SK-N-SH (cell line): ENCODE measurements at regions not wholly inside any gene's neighbourhood (a gene's known extent, or its start where the extent isn't known, plus 50 kb on each side); places are given as distances from the start of the nearest gene placed in this dataset.

Experiments used
- CTCF ChIA-PET: fragments of 300-600, 350-600 bp; formaldehyde crosslinking; extraction: SDS; loops from one replicate; lab custom pipeline; 2021; lab: Yijun Ruan, JAX
- POLR2A ChIA-PET: fragments of 350-600 bp; sonication (Branson Sonifier 250); formaldehyde crosslinking; extraction: SDS; loops from one replicate; lab custom pipeline; 2020; ENCODE audit warnings: antibody characterized with exemption, inconsistent platforms; lab: Yijun Ruan, JAX
- DNase-seq: peaks from one replicate; pipeline ENCODE4 v3.0.0; 2012
- H2AFZ ChIP-seq: fragments of 200-600 bp; sonication (generic); 2 replicates; pipeline ENCODE4 v1.8.1; 2016; ENCODE audit warnings: antibody characterized with exemption, mild to moderate bottlenecking, low read depth
- H3F3A ChIP-seq: fragments of 200-600 bp; sonication (generic); replicated peaks from 2 replicates; pipeline ENCODE3; 2016; ENCODE audit warnings: antibody characterized with exemption, mild to moderate bottlenecking; ENCODE audit not compliant: insufficient read depth
- H3K27ac ChIP-seq, 2 experiments: fragments of 200-500 bp in 1 of 2; fragments of 200-600 bp in 1 of 2; sonication (Bioruptor generic) in 1 of 2; sonication (generic), shearing (Covaris generic) in 1 of 2; 2 replicates each; pipeline versions ENCODE4 v1.5.1 to v1.6.1; 2014 to 2016; ENCODE audit warnings: low read depth in 2 of 2, inconsistent platforms in 1 of 2, low read length in 1 of 2, mild to moderate bottlenecking in 1 of 2, mixed read lengths in 1 of 2
- H3K27me3 ChIP-seq: fragments of 200-600 bp; sonication (generic), shearing (Covaris generic); 2 replicates; pipeline ENCODE4 v1.6.1; 2016; ENCODE audit warnings: mixed run types; ENCODE audit not compliant: insufficient read depth
- H3K36me3 ChIP-seq, 2 experiments: fragments of 200-500 bp in 1 of 2; fragments of 200-600 bp in 1 of 2; sonication (Bioruptor generic) in 1 of 2; sonication (generic) in 1 of 2; replicated peaks in 1 of 2; 2 replicates each; pipeline versions ENCODE3 to v1.5.1; 2014 to 2016; ENCODE audit warnings: low read length in 1 of 2, mild to moderate bottlenecking in 1 of 2; ENCODE audit not compliant: insufficient read depth in 2 of 2, control insufficient read depth in 1 of 2
- H3K4me1 ChIP-seq, 2 experiments: fragments of 200-500 bp in 1 of 2; fragments of 200-600 bp in 1 of 2; sonication (Bioruptor generic) in 1 of 2; sonication (generic), shearing (Covaris generic) in 1 of 2; 2 replicates each; pipeline versions ENCODE4 v1.5.1 to v1.6.1; 2014 to 2016; ENCODE audit warnings: low read depth in 1 of 2, low read length in 1 of 2, mixed run types in 1 of 2; ENCODE audit not compliant: insufficient read depth in 2 of 2, control insufficient read depth in 1 of 2
- H3K4me2 ChIP-seq: fragments of 200-600 bp; sonication (generic), shearing (Covaris generic); 2 replicates; pipeline ENCODE4 v1.6.1; 2017; ENCODE audit warnings: mixed run types
- H3K4me3 ChIP-seq, 2 experiments: fragments of 200-500 bp in 1 of 2; fragments of 200-600 bp in 1 of 2; sonication (Bioruptor generic) in 1 of 2; sonication (generic), shearing (Covaris generic) in 1 of 2; 2 replicates each; pipeline versions ENCODE4 v1.5.1 to v1.8.1; 2014 to 2016; ENCODE audit warnings: low read depth in 2 of 2, inconsistent platforms in 1 of 2, low read length in 1 of 2, mild to moderate bottlenecking in 1 of 2, mixed read lengths in 1 of 2, moderate library complexity in 1 of 2
- H3K79me2 ChIP-seq: fragments of 200-600 bp; sonication (generic); 2 replicates; pipeline ENCODE4 v1.8.1; 2017; ENCODE audit warnings: mild to moderate bottlenecking; ENCODE audit not compliant: insufficient read depth
- H3K9ac ChIP-seq: fragments of 200-600 bp; sonication (generic); 2 replicates; pipeline ENCODE4 v1.6.1; 2017; ENCODE audit warnings: mixed run types
- H3K9me2 ChIP-seq: fragments of 200-600 bp; sonication (generic); 2 replicates; pipeline ENCODE4 v1.6.1; 2017; ENCODE audit warnings: mixed run types
- H3K9me3 ChIP-seq: fragments of 200-600 bp; sonication (generic); 2 replicates; pipeline ENCODE4 v1.6.1; 2017; ENCODE audit warnings: mixed run types, mild to moderate bottlenecking, moderate library complexity
- H4K20me1 ChIP-seq: fragments of 200-600 bp; sonication (generic); 2 replicates; pipeline ENCODE4 v1.6.1; 2017; ENCODE audit warnings: mild to moderate bottlenecking, mixed run types; ENCODE audit not compliant: insufficient read depth
- CHD2 ChIP-seq: fragments of 150-350 bp; IDR thresholded peaks from 2 replicates; pipeline ENCODE4 v1.6.1; 2018; ENCODE audit warnings: low read length; ENCODE audit not compliant: partially characterized antibody
- EP300 ChIP-seq, 2 experiments: IDR thresholded peaks; 2 replicates each; pipeline versions ENCODE4 v1.4.0 to v1.6.1; 2012; ENCODE audit warnings: borderline replicate concordance in 1 of 2, low read depth in 1 of 2, low read length in 1 of 2
- EZH2phosphoT487 ChIP-seq: fragments of 200-600 bp; sonication (generic); IDR thresholded peaks from 2 replicates; pipeline ENCODE4 v1.6.1; 2017; ENCODE audit warnings: low read depth, mixed run types, mild to moderate bottlenecking, antibody characterized with exemption, moderate library complexity, borderline replicate concordance
- NRF1 ChIP-seq: IDR thresholded peaks from 2 replicates; pipeline ENCODE4 v1.6.1; 2012; ENCODE audit warnings: low read depth, mild to moderate bottlenecking, low read length
- POLR2AphosphoS5 ChIP-seq: IDR thresholded peaks from 2 replicates; pipeline ENCODE4 v1.6.1; 2012; ENCODE audit warnings: low read depth, low read length
- SMC3 ChIP-seq: IDR thresholded peaks from 2 replicates; pipeline ENCODE4 v1.6.1; 2012; ENCODE audit warnings: low read depth, low read length, improper control_type of control experiment
- TAF1 ChIP-seq: IDR thresholded peaks from 2 replicates; pipeline ENCODE4 v1.6.1; 2012; ENCODE audit warnings: low read depth, mild to moderate bottlenecking, low read length, moderate library complexity, borderline replicate concordance
- USF1 ChIP-seq: IDR thresholded peaks from 2 replicates; pipeline ENCODE4 v1.4.0; 2012; ENCODE audit warnings: low read depth, borderline replicate concordance
- WGBS: methylation state at CpG from one replicate; pipeline ENCODE4 v1.1.6; 2017; ENCODE audit warnings: low lambda C conversion rate; 5-methylcytosine and 5-hydroxymethylcytosine counted together
- TF ChIP-seq, protein P1 (sequence below): IDR thresholded peaks from 2 replicates; pipeline ENCODE4 v1.4.0; 2012; ENCODE audit warnings: low read depth, borderline replicate concordance
- TF ChIP-seq, protein P2 (sequence below): IDR thresholded peaks from 2 replicates; pipeline ENCODE4 v1.4.0; 2012; ENCODE audit warnings: low read depth
- TF ChIP-seq, protein P3 (sequence below): IDR thresholded peaks from 2 replicates; pipeline ENCODE4; 2012
- TF ChIP-seq, protein P4 (sequence below): fragments of 150-350 bp; IDR thresholded peaks from 2 replicates; pipeline ENCODE4 v1.6.1; 2017; ENCODE audit warnings: antibody characterized with exemption, low read length, low read depth, borderline replicate concordance

DNA sequence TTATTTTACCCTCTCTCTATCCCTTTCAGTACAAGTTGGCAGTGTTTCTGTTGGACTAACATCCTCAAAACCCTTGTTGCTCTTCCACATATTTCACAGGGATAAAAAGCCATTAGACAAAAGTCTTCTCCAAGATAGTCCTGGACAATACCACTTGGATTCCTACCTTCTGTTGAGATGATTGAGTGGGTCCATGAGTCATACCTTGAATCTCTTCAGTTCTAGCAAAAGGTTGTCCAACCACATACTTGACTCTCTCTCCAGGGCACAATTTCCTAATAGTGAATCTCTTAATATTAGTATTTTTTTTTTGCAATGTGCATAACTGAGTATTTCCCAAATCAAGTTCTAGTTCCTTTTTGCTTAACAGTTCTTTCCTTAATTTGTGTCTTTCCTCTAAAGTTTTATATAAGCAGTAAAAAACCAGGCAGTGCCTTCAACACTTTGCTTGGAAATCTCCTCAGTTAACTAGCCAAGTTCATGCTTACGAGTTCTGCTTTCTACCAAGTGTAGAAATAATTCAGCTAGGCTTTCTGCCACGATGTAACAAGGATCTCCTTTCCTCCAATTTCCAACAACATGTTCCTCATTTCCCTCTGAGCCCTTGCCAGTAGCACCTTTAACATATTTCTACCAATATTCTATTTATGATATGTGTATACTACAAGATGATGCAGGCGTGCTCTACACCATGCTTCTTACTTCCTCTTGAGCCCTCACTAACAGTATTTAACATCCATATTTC lies 68.3 kb upstream of the NEO1 start:
- Histone ChIP-seq H3F3A (no peaks in the 10 kb centered on the region), H2AFZ (no peak overlapping the region), H3K9me3 (no peaks in the 10 kb centered on the region), H3K79me2 (no peaks in the 10 kb centered on the region), H3K4me3 (no peak overlapping the region), H4K20me1 (no peaks in the 10 kb centered on the region), H3K4me1 (0 out of 4 replicates have a peak, but pooled peaks cover 0 to 3% of the 10 kb centered on the region in 2 experiments), H3K27me3 (no peaks in the 10 kb centered on the region), H3K27ac (no peak overlapping the region), H3K9ac (no peak overlapping the region), H3K4me2 (no peak overlapping the region), H3K9me2 (0 out of 2 replicates have a peak, but pooled peaks cover 2% of the 10 kb centered on the region), H3K36me3 (no peaks in the 10 kb centered on the region)
- 14% methylated on average over 3 of the region's 3 CpGs for WGBS
- no peak for DNase-seq
- TF ChIP-seq NRF1 (no peak), SMC3 (no peak), EP300 (IDR thresholded peaks at IDR 0.05; ENCODE audit: borderline replicate concordance in 1 of 2, low read depth in 1 of 2, low read length in 1 of 2) (no peak), POLR2AphosphoS5 (no peak), USF1 (no peak), TAF1 (no peak), CHD2 (no peak), EZH2phosphoT487 (no peak)
- TF ChIP-seq, protein P1, sequence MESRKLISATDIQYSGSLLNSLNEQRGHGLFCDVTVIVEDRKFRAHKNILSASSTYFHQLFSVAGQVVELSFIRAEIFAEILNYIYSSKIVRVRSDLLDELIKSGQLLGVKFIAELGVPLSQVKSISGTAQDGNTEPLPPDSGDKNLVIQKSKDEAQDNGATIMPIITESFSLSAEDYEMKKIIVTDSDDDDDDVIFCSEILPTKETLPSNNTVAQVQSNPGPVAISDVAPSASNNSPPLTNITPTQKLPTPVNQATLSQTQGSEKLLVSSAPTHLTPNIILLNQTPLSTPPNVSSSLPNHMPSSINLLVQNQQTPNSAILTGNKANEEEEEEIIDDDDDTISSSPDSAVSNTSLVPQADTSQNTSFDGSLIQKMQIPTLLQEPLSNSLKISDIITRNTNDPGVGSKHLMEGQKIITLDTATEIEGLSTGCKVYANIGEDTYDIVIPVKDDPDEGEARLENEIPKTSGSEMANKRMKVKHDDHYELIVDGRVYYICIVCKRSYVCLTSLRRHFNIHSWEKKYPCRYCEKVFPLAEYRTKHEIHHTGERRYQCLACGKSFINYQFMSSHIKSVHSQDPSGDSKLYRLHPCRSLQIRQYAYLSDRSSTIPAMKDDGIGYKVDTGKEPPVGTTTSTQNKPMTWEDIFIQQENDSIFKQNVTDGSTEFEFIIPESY: no peak
- TF ChIP-seq, protein P2, sequence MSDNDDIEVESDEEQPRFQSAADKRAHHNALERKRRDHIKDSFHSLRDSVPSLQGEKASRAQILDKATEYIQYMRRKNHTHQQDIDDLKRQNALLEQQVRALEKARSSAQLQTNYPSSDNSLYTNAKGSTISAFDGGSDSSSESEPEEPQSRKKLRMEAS: no peak
- TF ChIP-seq, protein P3, sequence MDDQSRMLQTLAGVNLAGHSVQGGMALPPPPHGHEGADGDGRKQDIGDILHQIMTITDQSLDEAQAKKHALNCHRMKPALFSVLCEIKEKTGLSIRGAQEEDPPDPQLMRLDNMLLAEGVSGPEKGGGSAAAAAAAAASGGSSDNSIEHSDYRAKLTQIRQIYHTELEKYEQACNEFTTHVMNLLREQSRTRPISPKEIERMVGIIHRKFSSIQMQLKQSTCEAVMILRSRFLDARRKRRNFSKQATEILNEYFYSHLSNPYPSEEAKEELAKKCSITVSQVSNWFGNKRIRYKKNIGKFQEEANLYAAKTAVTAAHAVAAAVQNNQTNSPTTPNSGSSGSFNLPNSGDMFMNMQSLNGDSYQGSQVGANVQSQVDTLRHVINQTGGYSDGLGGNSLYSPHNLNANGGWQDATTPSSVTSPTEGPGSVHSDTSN: no peak
- TF ChIP-seq, protein P4, sequence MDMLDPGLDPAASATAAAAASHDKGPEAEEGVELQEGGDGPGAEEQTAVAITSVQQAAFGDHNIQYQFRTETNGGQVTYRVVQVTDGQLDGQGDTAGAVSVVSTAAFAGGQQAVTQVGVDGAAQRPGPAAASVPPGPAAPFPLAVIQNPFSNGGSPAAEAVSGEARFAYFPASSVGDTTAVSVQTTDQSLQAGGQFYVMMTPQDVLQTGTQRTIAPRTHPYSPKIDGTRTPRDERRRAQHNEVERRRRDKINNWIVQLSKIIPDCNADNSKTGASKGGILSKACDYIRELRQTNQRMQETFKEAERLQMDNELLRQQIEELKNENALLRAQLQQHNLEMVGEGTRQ: no peak
- ChIA-PET POLR2A (no interaction called here), CTCF (no interaction called here)
